ENCODE measurements at regions not wholly inside any gene's neighbourhood (a gene's known extent, or its start where the extent isn't known, plus 50 kb on each side); places are given as distances from the start of the nearest gene placed in this dataset.

GRCh38 chr3:107970993-107971580 lies 119.7 kb downstream of the CD47 start:
- DNase-seq (ENCODE audit: low read depth, low spot score), result no peak

DNA sequence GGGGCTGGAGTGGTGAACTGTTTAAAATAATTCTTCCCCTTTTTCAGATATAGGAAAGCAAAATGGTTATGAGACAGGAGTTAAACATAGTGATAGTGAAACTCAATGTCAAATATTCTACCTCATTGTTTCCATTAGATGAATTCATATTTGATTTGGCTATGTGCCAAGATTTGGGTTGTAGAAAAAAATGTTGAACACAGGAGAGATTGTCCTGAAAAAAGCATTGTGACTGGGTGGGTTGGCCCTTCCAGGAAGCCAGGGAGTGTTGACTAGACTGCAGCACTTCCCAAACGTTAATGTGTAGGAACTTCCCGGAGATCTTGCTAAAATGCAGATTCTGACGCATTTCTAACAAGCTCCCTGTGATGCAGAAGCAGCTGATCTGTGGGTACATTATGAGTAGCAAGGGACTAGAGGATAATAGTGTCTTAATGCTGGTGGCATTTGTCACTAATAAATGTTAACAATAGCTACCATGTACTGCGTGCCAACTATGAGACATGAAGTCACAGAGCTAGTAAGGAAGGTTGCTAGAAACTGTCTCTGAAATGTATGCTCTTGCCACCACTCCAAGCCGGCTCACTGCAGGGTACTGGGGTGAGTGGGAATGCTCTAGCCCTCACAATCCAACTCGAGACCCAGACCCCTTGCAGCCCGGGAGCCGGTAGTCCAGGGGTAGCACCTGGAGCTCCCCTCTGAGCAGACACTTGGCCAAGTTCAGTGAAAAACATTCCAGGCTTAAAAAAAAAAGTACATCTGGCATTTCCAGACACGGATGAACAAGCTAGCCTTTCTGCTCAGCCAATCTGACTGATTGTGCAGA lies 120.6 kb downstream of the CD47 start:
- peak; percentile 20 for DNase-seq (ENCODE audit: low read depth, low spot score)

DNA sequence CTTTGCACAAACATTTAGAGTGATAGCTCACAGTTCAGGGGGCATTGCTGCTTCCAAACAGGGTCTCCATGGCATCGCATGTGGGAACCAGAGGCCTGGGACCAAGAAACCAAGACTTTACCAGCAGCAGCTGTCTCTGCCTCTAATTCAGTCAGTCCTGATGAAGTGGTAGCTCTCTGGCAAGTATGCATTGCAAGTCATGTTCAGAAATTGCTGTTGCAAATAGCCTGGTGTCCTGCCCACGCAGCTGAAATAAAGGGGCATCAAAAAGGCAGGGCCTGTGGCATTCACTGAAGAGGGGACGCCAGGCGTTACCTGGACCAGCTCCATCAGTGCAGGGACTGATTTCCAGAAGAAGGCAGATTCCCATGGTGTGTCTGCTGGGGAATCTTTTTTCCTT lies 121.3 kb downstream of the CD47 start:
- DNase-seq (ENCODE audit: low read depth, low spot score), result no peak

DNA sequence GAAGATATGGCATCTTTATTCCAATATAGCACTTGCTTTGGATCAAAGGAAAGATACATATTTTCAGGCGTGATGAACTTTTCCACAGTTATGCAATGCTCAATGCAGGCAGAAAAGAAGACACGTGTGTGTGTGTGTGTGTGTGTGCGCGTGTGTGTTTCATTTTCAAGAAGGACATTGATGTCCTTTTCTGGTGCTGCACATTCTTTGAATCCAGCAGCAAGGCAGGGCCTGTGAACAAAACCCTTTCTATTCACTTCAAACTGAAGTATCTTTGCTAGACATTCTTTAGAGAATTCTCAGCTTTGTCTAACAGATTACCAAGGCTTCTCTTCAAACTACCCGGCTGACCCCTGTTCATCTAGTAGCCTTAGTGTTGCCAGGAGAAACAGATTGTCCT lies 124.6 kb downstream of the CD47 start:
- DNase-seq (ENCODE audit: low read depth, low spot score), result no peak

GRCh38 chr3:107965136-107965655 lies 125.6 kb downstream of the CD47 start:
- DNase-seq (ENCODE audit: low read depth, low spot score), result no peak

DNA sequence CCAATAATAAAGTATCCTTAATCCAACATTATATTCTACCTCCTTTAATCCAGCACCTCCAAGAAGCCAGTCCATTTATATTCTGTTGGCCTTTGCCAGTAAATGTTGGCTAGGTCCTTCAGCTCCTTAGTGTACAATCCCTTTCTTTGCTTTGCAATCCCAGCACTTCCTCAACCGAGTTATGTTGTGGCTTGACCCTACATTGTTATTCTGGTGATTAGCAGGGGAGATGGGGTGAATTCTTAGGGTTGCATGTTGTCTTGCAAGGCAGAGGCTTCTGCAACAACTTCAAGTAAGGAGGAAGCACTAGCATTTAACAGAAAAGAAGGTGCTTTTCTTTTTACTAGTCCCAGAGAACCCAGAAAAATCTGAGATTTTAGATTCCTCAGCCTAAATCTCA lies 127.2 kb downstream of the CD47 start:
- no peak for DNase-seq (ENCODE audit: low read depth, low spot score)

- DNase-seq (ENCODE audit: low read depth, low spot score), result no peak
These were observed 127.9 kb downstream of the CD47 start for GRCh38 chr3:107962946-107963345.

- DNase-seq (ENCODE audit: low read depth, low spot score), result no peak
These were observed 128.8 kb downstream of the CD47 start for GRCh38 chr3:107962037-107962436.

DNA sequence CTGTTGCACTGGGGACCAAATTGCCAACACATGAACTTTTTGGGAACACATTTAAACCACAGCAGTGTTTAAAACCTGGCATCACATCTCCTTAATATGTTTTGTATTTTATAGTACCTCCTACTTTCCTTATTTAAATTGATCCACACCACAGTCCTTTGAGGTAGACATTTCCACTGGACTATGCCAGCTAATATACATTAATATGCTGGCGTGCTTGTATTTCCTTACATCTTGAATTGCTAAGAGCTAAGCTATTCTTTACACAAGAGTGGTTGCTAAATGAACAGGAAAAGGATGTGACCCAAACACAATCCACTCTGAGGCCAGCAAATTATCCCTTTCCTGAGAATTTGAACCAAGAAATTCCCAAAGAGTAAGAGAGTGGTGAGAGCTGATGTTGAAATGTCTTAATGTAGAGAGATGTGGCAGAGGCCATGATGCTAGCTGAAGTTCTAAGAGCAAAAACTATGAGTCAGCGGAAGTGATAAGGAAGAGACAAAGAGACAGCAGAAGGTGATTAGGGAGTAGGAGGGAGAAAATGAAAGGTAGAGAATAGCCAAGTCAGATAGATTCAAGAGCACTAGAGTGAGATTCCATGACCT lies 131.2 kb downstream of the CD47 start:
- DNase-seq (ENCODE audit: low read depth, low spot score), result no peak

DNA sequence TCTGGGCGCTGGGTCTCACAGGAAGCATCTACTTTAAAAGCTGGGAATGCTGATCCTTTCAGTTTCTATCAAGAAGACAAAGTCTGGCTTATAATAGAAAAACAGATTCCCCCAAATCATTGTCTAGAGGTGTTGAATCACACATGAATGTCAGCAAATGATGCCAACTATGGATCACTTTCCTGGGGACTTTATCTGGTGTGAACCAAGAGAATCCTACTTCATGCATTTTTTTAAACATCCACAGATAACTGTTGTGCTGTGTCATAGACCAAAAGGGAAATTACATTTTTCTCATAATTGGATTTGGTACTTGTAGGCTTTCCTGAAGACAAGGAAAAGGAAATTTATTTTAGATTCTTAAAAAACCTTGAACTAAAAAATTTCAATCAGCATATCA lies 132.7 kb downstream of the CD47 start:
- DNase-seq (ENCODE audit: low read depth, low spot score), result no peak

GRCh38 chr3:107956991-107957900 lies 133.6 kb downstream of the CD47 start:
- no peak for DNase-seq (ENCODE audit: low read depth, low spot score)

DNA sequence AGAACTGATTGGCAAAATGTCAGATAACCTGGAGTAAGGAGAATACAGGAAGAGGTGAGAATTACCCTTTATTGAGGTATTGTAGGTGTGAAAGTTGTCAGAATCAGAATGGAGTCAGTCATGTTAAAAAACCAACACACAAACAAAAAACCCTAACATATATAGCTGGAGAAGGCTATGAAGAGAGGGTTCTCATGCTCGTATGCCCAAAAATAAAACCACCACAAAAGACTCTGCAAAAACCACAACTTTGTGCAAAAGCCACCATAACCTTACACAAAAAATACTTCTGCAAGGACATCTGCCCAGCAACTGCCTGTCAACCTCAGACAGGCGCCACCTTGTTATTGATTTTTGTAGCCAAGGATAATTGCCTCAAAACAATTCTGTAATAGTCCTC lies 136.0 kb downstream of the CD47 start:
- DNase-seq (ENCODE audit: low read depth, low spot score), result no peak

GRCh38 chr3:107953722-107954121 lies 137.1 kb downstream of the CD47 start:
- no peak for DNase-seq (ENCODE audit: low read depth, low spot score)

- no peak for DNase-seq (ENCODE audit: low read depth, low spot score)
These were observed 139.7 kb downstream of the CD47 start for GRCh38 chr3:107951126-107951525.

DNA sequence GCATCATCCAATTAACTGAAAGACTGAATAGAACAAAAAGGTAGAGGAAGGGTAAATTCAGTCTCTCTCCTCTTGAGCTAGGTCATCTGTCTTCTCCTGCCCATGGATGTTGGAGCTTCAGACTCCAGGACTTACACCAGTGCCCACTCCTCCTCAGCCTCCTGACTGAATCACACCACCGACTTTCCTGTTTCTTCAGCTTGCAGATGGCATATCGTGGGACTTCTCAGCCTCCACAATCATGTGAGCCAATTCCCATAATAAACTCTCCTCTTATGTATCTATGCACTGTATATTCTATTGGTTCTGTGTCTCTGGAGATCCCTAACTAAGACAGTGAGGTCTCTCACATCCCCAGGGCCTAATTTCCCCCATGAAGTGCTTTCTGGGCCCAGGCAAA lies 140.4 kb downstream of the CD47 start:
- no peak for DNase-seq (ENCODE audit: low read depth, low spot score)

- no peak for DNase-seq (ENCODE audit: low read depth, low spot score)
These were observed 141.3 kb downstream of the CD47 start for GRCh38 chr3:107949394-107949970.

GRCh38 chr3:107947203-107947602 lies 143.6 kb downstream of the CD47 start:
- no peak for DNase-seq (ENCODE audit: low read depth, low spot score)

DNA sequence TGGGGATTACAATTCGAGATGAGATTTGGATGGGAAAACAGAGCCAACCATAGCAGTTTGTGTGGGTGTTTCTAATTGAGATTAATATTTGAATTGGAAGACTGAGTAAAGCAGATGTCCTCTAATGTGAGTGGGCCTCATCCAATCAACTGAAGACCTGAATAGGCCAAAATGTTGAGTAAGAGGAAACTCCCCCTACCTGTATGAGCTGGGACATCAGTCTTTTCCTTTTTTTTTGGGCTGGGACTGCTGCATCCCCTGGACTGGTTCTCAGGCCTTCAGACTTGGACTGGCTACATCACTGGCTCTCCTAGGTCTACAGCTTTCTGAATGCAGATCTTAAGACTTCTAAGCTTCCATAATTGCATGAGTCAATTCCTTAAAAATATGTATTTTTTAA lies 144.1 kb downstream of the CD47 start:
- no peak for DNase-seq (ENCODE audit: low read depth, low spot score)

- no peak for DNase-seq (ENCODE audit: low read depth, low spot score)
These were observed 145.3 kb downstream of the CD47 start for GRCh38 chr3:107945417-107946094.

GRCh38 chr3:107943786-107944523 lies 146.9 kb downstream of the CD47 start:
- DNase-seq (ENCODE audit: low read depth, low spot score), result no peak

All from brain pericyte (primary cell).